ENCODE measurements at regions not wholly inside any gene's neighbourhood (a gene's known extent, or its start where the extent isn't known, plus 50 kb on each side); places are given as distances from the start of the nearest gene placed in this dataset.

GRCh38 chr11:116108161-116108560, 603.9 kb upstream of the CADM1 start:
- TF ChIP-seq CTCF (IDR thresholded peaks at IDR 0.05; ENCODE audit: low read length) = no peak
- TF ChIP-seq EZH2 (IDR thresholded peaks at IDR 0.05; ENCODE audit: borderline replicate concordance, low read length) = no peak

All from OCI-LY1 (cell line).